GM23338 (cell line): ENCODE measurements at regions not wholly inside any gene's neighbourhood (a gene's known extent, or its start where the extent isn't known, plus 50 kb on each side); places are given as distances from the start of the nearest gene placed in this dataset.

Source experiments
- CTCF ChIP-seq, 2 experiments: fragments of 200-600 bp in 1 of 2; sonication (generic) in 1 of 2; conservative IDR thresholded peaks; 2 replicates each; pipeline versions ENCODE4 v1.5.1 to v1.6.1; 2016 to 2017; ENCODE audit warnings: antibody characterized with exemption in 2 of 2, low read depth in 2 of 2, mild to moderate bottlenecking in 2 of 2, moderate library complexity in 1 of 2
- EZH2phosphoT487 ChIP-seq: fragments of 200-600 bp; sonication (generic); IDR thresholded peaks from one replicate; pipeline ENCODE4 v1.8.1; 2018; ENCODE audit warnings: antibody characterized with exemption; ENCODE audit not compliant: unreplicated experiment

- TF ChIP-seq EZH2phosphoT487 (no peak), CTCF (conservative IDR thresholded peaks at IDR 0.05; ENCODE audit: low read depth in 2 of 2) (no peak)
Observed at GRCh38 chr1:55585402-55585792, 370.2 kb upstream of the USP24 start.
